ENCODE measurements at regions not wholly inside any gene's neighbourhood (a gene's known extent, or its start where the extent isn't known, plus 50 kb on each side); places are given as distances from the start of the nearest gene placed in this dataset.

DNA sequence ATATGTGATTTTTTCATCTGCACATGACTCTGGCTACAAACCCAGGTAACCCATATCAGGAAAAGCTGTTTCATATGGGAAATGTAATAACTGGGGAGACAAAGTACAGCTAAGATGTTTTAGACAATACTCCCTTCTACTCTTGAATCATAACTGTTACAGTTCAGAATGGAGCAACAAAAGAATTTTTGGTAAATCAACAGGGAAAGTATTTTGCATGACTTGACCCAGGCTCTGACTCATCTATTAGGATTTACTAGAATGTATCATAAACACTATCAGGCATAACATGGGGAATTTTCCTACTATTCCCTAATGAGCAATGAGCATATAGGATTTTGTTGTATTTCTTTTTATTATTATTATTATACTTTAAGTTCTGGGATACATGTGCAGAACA is 553.0 kb downstream of the SLC16A7 start (continued):
- TF ChIP-seq, protein P1, sequence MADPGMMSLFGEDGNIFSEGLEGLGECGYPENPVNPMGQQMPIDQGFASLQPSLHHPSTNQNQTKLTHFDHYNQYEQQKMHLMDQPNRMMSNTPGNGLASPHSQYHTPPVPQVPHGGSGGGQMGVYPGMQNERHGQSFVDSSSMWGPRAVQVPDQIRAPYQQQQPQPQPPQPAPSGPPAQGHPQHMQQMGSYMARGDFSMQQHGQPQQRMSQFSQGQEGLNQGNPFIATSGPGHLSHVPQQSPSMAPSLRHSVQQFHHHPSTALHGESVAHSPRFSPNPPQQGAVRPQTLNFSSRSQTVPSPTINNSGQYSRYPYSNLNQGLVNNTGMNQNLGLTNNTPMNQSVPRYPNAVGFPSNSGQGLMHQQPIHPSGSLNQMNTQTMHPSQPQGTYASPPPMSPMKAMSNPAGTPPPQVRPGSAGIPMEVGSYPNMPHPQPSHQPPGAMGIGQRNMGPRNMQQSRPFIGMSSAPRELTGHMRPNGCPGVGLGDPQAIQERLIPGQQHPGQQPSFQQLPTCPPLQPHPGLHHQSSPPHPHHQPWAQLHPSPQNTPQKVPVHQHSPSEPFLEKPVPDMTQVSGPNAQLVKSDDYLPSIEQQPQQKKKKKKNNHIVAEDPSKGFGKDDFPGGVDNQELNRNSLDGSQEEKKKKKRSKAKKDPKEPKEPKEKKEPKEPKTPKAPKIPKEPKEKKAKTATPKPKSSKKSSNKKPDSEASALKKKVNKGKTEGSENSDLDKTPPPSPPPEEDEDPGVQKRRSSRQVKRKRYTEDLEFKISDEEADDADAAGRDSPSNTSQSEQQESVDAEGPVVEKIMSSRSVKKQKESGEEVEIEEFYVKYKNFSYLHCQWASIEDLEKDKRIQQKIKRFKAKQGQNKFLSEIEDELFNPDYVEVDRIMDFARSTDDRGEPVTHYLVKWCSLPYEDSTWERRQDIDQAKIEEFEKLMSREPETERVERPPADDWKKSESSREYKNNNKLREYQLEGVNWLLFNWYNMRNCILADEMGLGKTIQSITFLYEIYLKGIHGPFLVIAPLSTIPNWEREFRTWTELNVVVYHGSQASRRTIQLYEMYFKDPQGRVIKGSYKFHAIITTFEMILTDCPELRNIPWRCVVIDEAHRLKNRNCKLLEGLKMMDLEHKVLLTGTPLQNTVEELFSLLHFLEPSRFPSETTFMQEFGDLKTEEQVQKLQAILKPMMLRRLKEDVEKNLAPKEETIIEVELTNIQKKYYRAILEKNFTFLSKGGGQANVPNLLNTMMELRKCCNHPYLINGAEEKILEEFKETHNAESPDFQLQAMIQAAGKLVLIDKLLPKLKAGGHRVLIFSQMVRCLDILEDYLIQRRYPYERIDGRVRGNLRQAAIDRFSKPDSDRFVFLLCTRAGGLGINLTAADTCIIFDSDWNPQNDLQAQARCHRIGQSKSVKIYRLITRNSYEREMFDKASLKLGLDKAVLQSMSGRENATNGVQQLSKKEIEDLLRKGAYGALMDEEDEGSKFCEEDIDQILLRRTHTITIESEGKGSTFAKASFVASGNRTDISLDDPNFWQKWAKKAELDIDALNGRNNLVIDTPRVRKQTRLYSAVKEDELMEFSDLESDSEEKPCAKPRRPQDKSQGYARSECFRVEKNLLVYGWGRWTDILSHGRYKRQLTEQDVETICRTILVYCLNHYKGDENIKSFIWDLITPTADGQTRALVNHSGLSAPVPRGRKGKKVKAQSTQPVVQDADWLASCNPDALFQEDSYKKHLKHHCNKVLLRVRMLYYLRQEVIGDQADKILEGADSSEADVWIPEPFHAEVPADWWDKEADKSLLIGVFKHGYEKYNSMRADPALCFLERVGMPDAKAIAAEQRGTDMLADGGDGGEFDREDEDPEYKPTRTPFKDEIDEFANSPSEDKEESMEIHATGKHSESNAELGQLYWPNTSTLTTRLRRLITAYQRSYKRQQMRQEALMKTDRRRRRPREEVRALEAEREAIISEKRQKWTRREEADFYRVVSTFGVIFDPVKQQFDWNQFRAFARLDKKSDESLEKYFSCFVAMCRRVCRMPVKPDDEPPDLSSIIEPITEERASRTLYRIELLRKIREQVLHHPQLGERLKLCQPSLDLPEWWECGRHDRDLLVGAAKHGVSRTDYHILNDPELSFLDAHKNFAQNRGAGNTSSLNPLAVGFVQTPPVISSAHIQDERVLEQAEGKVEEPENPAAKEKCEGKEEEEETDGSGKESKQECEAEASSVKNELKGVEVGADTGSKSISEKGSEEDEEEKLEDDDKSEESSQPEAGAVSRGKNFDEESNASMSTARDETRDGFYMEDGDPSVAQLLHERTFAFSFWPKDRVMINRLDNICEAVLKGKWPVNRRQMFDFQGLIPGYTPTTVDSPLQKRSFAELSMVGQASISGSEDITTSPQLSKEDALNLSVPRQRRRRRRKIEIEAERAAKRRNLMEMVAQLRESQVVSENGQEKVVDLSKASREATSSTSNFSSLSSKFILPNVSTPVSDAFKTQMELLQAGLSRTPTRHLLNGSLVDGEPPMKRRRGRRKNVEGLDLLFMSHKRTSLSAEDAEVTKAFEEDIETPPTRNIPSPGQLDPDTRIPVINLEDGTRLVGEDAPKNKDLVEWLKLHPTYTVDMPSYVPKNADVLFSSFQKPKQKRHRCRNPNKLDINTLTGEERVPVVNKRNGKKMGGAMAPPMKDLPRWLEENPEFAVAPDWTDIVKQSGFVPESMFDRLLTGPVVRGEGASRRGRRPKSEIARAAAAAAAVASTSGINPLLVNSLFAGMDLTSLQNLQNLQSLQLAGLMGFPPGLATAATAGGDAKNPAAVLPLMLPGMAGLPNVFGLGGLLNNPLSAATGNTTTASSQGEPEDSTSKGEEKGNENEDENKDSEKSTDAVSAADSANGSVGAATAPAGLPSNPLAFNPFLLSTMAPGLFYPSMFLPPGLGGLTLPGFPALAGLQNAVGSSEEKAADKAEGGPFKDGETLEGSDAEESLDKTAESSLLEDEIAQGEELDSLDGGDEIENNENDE (IDR thresholded peaks at IDR 0.05; ENCODE audit: insufficient replicate concordance, low read length): no peak
- TF ChIP-seq, protein P2, sequence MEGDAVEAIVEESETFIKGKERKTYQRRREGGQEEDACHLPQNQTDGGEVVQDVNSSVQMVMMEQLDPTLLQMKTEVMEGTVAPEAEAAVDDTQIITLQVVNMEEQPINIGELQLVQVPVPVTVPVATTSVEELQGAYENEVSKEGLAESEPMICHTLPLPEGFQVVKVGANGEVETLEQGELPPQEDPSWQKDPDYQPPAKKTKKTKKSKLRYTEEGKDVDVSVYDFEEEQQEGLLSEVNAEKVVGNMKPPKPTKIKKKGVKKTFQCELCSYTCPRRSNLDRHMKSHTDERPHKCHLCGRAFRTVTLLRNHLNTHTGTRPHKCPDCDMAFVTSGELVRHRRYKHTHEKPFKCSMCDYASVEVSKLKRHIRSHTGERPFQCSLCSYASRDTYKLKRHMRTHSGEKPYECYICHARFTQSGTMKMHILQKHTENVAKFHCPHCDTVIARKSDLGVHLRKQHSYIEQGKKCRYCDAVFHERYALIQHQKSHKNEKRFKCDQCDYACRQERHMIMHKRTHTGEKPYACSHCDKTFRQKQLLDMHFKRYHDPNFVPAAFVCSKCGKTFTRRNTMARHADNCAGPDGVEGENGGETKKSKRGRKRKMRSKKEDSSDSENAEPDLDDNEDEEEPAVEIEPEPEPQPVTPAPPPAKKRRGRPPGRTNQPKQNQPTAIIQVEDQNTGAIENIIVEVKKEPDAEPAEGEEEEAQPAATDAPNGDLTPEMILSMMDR (IDR thresholded peaks at IDR 0.05; ENCODE audit: control extremely low read depth in 1 of 3, insufficient read depth in 1 of 3, low read depth in 1 of 3, low read length in 3 of 3): no peak
- no peak for TF ChIP-seq RFX5 (IDR thresholded peaks at IDR 0.05; ENCODE audit: borderline replicate concordance, low read depth, low read length)
- TF ChIP-seq, protein P3, sequence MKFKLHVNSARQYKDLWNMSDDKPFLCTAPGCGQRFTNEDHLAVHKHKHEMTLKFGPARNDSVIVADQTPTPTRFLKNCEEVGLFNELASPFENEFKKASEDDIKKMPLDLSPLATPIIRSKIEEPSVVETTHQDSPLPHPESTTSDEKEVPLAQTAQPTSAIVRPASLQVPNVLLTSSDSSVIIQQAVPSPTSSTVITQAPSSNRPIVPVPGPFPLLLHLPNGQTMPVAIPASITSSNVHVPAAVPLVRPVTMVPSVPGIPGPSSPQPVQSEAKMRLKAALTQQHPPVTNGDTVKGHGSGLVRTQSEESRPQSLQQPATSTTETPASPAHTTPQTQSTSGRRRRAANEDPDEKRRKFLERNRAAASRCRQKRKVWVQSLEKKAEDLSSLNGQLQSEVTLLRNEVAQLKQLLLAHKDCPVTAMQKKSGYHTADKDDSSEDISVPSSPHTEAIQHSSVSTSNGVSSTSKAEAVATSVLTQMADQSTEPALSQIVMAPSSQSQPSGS (IDR thresholded peaks at IDR 0.05; ENCODE audit: low read length): no peak
- no peak for TF ChIP-seq SP1 (IDR thresholded peaks at IDR 0.05; ENCODE audit: low read depth, low read length)
